IMR-90 (cell line): ENCODE measurements at regions not wholly inside any gene's neighbourhood (a gene's known extent, or its start where the extent isn't known, plus 50 kb on each side); places are given as distances from the start of the nearest gene placed in this dataset.

ENCODE experiments used
- CEBPB ChIP-seq: IDR thresholded peaks from 2 replicates; pipeline ENCODE4 v1.6.1; 2012; ENCODE audit warnings: low read depth, low read length, improper control_type of control experiment
- FOS ChIP-seq: fragments of 150-350 bp; IDR thresholded peaks from 2 replicates; pipeline ENCODE4 v1.6.1; 2016; ENCODE audit warnings: low read depth, low read length
- POLR2A ChIP-seq: IDR thresholded peaks from 2 replicates; pipeline ENCODE4 v1.6.1; 2012; ENCODE audit warnings: mild to moderate bottlenecking, low read depth, low read length
- TF ChIP-seq, protein P1 (sequence below): conservative IDR thresholded peaks from 2 replicates; pipeline ENCODE4 v1.5.1; 2012; ENCODE audit warnings: mild to moderate bottlenecking, low read depth, low read length, improper control_type of control experiment

DNA sequence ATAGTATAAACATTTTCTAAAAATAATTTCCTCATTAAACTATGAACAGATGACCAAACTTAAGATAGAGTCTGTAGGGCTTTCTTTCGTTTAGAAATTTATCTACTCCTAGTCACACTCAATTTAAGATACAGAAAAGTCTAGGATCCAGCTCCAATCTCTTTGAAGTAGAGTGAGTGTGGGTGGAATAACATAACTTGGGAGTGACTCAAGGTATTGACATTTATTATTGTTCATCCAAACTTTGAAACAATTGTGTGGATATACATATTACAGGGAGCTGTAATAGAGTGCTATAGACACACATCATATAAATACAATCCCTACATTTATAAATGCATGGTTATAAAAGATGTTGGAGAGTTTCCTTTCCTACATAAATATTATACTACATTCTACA, 715.2 kb upstream of the MANEA start:
- no peak for TF ChIP-seq FOS
- TF ChIP-seq CEBPB, result no peak
- no peak for TF ChIP-seq POLR2A
- TF ChIP-seq, protein P1, sequence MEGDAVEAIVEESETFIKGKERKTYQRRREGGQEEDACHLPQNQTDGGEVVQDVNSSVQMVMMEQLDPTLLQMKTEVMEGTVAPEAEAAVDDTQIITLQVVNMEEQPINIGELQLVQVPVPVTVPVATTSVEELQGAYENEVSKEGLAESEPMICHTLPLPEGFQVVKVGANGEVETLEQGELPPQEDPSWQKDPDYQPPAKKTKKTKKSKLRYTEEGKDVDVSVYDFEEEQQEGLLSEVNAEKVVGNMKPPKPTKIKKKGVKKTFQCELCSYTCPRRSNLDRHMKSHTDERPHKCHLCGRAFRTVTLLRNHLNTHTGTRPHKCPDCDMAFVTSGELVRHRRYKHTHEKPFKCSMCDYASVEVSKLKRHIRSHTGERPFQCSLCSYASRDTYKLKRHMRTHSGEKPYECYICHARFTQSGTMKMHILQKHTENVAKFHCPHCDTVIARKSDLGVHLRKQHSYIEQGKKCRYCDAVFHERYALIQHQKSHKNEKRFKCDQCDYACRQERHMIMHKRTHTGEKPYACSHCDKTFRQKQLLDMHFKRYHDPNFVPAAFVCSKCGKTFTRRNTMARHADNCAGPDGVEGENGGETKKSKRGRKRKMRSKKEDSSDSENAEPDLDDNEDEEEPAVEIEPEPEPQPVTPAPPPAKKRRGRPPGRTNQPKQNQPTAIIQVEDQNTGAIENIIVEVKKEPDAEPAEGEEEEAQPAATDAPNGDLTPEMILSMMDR, result no peak
